Activated naive CD8-positive, alpha-beta T cell treated with anti-CD3 and anti-CD28 coated beads, Interleukin-2, amount 10 ng/mL, durations not matched to agents 7 days and 5 days (primary cell): ENCODE measurements at regions not wholly inside any gene's neighbourhood (a gene's known extent, or its start where the extent isn't known, plus 50 kb on each side); places are given as distances from the start of the nearest gene placed in this dataset.

Source experiments
- ATAC-seq: fragments of 150-1000 bp; cut with Tn5 transposase; one replicate; pipeline ENCODE4 v1.10.0; 2021; ENCODE audit warnings: low read depth, moderate library complexity
- POLR2A ChIA-PET: fragments of 350-600 bp; sonication (Branson Sonifier 250); formaldehyde crosslinking; loops from one replicate; lab custom pipeline; 2021; ENCODE audit warnings: antibody characterized with exemption; lab: Charles Lee
- DNase-seq: peaks from one replicate; pipeline ENCODE4 v3.0.0; 2021
- H3K27ac Mint-ChIP-seq: one replicate; pipeline ENCODE4 v1.8.0; 2022; ENCODE audit warnings: mild to moderate bottlenecking, mixed read lengths
- H3K27me3 Mint-ChIP-seq: one replicate; pipeline ENCODE4 v1.8.0; 2022; ENCODE audit warnings: mild to moderate bottlenecking, moderate library complexity, mixed read lengths
- H3K36me3 Mint-ChIP-seq: one replicate; pipeline ENCODE4 v1.8.0; 2021; ENCODE audit warnings: mild to moderate bottlenecking, mixed read lengths
- H3K4me1 Mint-ChIP-seq: one replicate; pipeline ENCODE4 v1.8.0; 2021; ENCODE audit warnings: mixed read lengths
- H3K4me3 Mint-ChIP-seq: one replicate; pipeline ENCODE4 v1.8.0; 2022; ENCODE audit warnings: mild to moderate bottlenecking, moderate library complexity, mixed read lengths
- H3K9me3 Mint-ChIP-seq: one replicate; pipeline ENCODE4 v1.8.0; 2021; ENCODE audit warnings: mixed read lengths

GRCh38 chr13:73499695-73500094, 440.9 kb downstream of the KLF5 start:
- H3K4me3 Mint-ChIP-seq, result no peak overlapping the region
- no peaks in the 10 kb centered on the region for H3K36me3 Mint-ChIP-seq
- H3K27me3 Mint-ChIP-seq, result no peaks in the 10 kb centered on the region
- no peaks in the 10 kb centered on the region for H3K4me1 Mint-ChIP-seq
- no peak for ATAC-seq
- DNase-seq, result no peak
- peaks cover 2% of the 10 kb centered on the region for H3K9me3 Mint-ChIP-seq
- no peak overlapping the region for H3K27ac Mint-ChIP-seq
- POLR2A ChIA-PET, result no interaction called here

DNA sequence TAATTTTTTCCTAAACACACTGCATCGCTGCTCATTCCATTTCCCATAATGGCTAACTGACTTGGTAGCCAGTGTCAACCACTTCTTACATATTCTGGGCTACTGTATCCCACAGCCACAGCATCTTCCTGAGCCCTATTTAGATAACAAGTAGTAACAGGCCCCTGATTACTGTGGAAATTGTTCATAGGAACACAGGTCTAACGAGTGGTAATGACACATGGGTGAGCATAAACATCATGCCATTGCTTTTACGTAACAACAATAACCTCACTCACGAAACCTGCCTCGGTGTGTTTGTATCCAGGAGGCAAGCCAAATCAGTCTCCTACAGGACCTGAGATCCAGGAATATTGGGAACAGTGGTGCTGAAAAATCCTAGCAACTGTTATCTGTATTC, 438.6 kb downstream of the KLF5 start:
- POLR2A ChIA-PET, result no interaction called here
- Mint-ChIP-seq H3K4me1 (peaks cover 6% of the 10 kb centered on the region), H3K27me3 (no peaks in the 10 kb centered on the region), H3K9me3 (peaks cover 2% of the 10 kb centered on the region), H3K27ac (no peak overlapping the region), H3K4me3 (no peak overlapping the region), H3K36me3 (no peaks in the 10 kb centered on the region)
- ATAC-seq, result no peak
- no peak for DNase-seq

DNA sequence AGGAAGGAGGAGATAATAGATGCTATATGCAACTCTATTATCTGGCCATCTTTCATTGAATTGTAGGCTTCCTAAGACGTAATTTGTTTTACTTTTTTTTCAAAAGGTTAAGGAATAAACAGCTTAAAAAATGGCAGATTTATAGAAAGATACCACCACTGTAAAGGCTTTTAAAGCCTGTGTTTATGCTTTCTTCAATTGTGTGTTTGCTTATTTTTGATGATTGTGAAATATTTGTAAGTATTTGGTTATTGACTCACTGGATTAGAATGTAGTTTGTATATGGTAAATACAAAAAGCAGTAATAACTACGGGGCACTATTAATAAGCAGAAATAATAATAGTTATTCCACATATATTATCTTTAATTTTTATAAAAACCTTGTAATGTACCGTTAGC, 437.9 kb downstream of the KLF5 start:
- Mint-ChIP-seq H3K36me3 (no peaks in the 10 kb centered on the region), H3K27me3 (no peaks in the 10 kb centered on the region), H3K27ac (no peak overlapping the region), H3K4me1 (peaks cover 6% of the 10 kb centered on the region), H3K9me3 (peaks cover 2% of the 10 kb centered on the region), H3K4me3 (no peak overlapping the region)
- no peak for DNase-seq
- POLR2A ChIA-PET, result no interaction called here
- ATAC-seq, result no peak

DNA sequence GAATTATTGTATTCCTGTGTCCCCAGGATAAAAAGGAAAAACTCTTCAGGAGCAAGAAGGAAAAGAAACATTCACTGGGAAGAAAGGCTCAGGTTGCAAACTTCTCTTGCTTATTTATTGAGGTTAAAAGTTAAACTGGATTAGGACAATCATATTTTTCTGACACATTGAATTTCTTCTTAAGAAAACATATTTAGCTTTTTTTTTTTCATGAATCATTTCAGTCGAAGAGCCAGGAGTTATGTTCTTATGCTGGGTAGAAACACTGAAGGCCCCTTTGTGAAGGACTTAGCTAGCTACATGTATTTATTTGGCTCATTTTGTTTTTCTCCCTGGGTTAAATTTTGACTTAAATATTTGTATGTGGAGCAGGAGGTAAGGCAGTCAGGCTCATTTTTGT, 434.0 kb downstream of the KLF5 start:
- no peaks in the 10 kb centered on the region for H3K27me3 Mint-ChIP-seq
- peaks cover 3% of the 10 kb centered on the region for H3K9me3 Mint-ChIP-seq
- POLR2A ChIA-PET, result no interaction called here
- no peak overlapping the region for H3K4me3 Mint-ChIP-seq
- H3K36me3 Mint-ChIP-seq, result no peaks in the 10 kb centered on the region
- ATAC-seq (no peak), DNase-seq (no peak)
- H3K4me1 Mint-ChIP-seq, result peaks cover 6% of the 10 kb centered on the region
- no peak overlapping the region for H3K27ac Mint-ChIP-seq

GRCh38 chr13:73482556-73482955, 423.8 kb downstream of the KLF5 start:
- DNase-seq (no peak), ATAC-seq (no peak)
- Mint-ChIP-seq H3K9me3 (peaks cover 5% of the 10 kb centered on the region), H3K4me3 (no peak overlapping the region), H3K27ac (no peak overlapping the region), H3K36me3 (no peaks in the 10 kb centered on the region), H3K27me3 (no peaks in the 10 kb centered on the region), H3K4me1 (no peaks in the 10 kb centered on the region)
- POLR2A ChIA-PET, result no interaction called here

- POLR2A ChIA-PET, result no interaction called here
These were observed 423.2 kb downstream of the KLF5 start for GRCh38 chr13:73481886-73482445.

DNA sequence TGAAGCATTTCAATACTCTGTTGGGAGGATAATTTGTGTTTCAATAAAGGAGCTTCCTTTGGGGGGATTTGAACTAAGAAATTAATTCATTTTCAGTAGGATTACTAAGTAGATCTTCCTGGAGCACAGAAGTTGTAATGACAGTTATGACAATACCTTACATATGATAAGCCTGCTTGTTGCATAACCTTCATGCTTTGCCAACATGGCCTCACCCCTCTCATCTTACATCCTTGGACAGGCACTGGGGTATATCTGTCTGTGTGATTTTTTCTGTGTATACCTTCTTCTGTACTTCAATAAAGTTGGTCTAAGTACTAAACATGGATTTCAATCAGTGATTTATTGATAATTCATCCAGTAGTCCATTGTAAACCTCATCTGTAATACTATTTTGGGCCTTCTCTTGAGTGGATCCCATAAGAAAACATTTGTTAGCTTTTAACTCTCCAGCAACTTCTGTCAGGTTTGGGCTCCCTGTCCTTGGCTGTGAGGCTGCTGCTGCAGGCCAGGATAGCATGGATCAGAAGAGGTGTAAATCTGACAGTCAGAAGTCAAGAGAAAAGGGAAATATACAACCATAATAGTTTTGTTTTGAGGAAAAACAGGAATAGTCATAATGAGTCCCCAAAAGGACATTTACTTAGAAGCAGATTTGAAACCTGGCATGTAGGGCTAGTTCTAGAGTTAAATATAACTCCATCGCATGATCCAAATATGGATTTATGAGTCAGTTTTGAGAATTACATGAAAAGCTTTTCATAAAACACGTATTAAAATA, 422.2 kb downstream of the KLF5 start:
- DNase-seq, result no peak

More at GRCh38 chr13:73481886-73482445, 423.2 kb downstream of the KLF5 start:
- DNase-seq, result no peak
- Mint-ChIP-seq H3K4me1 (no peaks in the 10 kb centered on the region), H3K36me3 (no peaks in the 10 kb centered on the region), H3K27me3 (no peaks in the 10 kb centered on the region), H3K27ac (no peak overlapping the region), H3K4me3 (no peak overlapping the region), H3K9me3 (peaks cover 5% of the 10 kb centered on the region)
- ATAC-seq, result no peak

DNA sequence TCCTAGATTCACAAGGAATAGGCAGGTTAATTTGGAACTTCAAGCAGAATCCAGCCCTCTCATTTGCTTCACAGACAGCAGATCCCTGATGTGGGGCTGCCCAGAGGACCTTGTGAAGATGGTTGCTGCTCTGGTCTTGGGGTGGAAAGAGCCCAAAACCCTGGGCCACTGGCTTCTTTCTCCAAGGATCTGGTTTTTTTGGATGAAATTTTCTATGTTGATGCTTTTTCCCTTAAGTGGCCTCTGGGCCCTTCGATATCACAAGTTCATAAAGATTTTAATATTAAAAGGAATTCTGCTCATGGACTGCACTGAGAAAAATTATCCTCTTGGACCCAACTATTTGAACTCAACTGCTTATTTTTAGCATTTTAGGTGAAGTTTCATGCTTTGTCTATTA, 421.1 kb downstream of the KLF5 start:
- POLR2A ChIA-PET, result no interaction called here
- ATAC-seq, result no peak
- H3K36me3 Mint-ChIP-seq, result no peaks in the 10 kb centered on the region

More for the DNA sequence above, 422.2 kb downstream of the KLF5 start:
- Mint-ChIP-seq H3K36me3 (no peaks in the 10 kb centered on the region), H3K4me1 (no peaks in the 10 kb centered on the region), H3K4me3 (no peak overlapping the region), H3K27me3 (no peaks in the 10 kb centered on the region), H3K9me3 (no peaks in the 10 kb centered on the region), H3K27ac (no peak overlapping the region)
- POLR2A ChIA-PET, result no interaction called here
- ATAC-seq, result no peak

GRCh38 chr13:73479351-73479750, 420.5 kb downstream of the KLF5 start:
- POLR2A ChIA-PET, result no interaction called here
- Mint-ChIP-seq H3K9me3 (no peaks in the 10 kb centered on the region), H3K4me1 (no peaks in the 10 kb centered on the region), H3K36me3 (no peaks in the 10 kb centered on the region), H3K27ac (no peak overlapping the region), H3K27me3 (no peaks in the 10 kb centered on the region), H3K4me3 (no peak overlapping the region)
- DNase-seq (no peak), ATAC-seq (no peak)

More for the DNA sequence above, 421.1 kb downstream of the KLF5 start:
- no peak overlapping the region for H3K4me3 Mint-ChIP-seq
- no peak for DNase-seq
- H3K9me3 Mint-ChIP-seq, result no peaks in the 10 kb centered on the region
- H3K27ac Mint-ChIP-seq, result no peak overlapping the region
- no peaks in the 10 kb centered on the region for H3K4me1 Mint-ChIP-seq
- no peaks in the 10 kb centered on the region for H3K27me3 Mint-ChIP-seq

DNA sequence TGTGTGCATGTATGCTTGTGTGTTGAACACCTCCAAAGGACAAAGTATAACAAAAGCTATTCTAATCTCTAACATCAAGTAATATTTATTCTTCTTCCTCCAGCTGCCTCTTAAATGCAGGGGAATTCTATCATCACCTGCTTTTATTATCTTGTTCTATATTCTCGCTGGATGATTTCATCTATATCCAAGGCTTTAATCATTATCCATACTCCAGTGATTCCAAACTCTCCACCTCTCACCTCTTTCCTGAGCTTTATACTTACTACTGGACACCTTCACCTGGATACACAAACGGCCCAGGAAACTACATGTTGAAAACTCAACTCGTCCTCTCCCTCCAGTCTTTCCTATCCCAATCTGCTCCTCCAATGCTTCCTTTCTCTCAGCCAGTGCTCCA, 418.6 kb downstream of the KLF5 start:
- Mint-ChIP-seq H3K27ac (no peak overlapping the region), H3K9me3 (no peaks in the 10 kb centered on the region), H3K4me1 (no peaks in the 10 kb centered on the region), H3K4me3 (no peak overlapping the region), H3K36me3 (no peaks in the 10 kb centered on the region), H3K27me3 (no peaks in the 10 kb centered on the region)
- POLR2A ChIA-PET, result no interaction called here
- ATAC-seq (no peak), DNase-seq (no peak)

- peaks cover 1% of the 10 kb centered on the region for H3K4me1 Mint-ChIP-seq
- H3K4me3 Mint-ChIP-seq, result no peak overlapping the region
- peaks cover 5% of the 10 kb centered on the region for H3K9me3 Mint-ChIP-seq
- H3K27me3 Mint-ChIP-seq, result no peaks in the 10 kb centered on the region
- POLR2A ChIA-PET, result no interaction called here
- no peak overlapping the region for H3K27ac Mint-ChIP-seq
- DNase-seq, result no peak
- ATAC-seq, result no peak
- no peaks in the 10 kb centered on the region for H3K36me3 Mint-ChIP-seq
These were observed 414.2 kb downstream of the KLF5 start for GRCh38 chr13:73473016-73473415.

GRCh38 chr13:73467125-73467524, 408.3 kb downstream of the KLF5 start:
- Mint-ChIP-seq H3K4me1 (peaks cover 1% of the 10 kb centered on the region), H3K9me3 (peaks cover 5% of the 10 kb centered on the region), H3K27ac (no peak overlapping the region), H3K4me3 (no peak overlapping the region), H3K27me3 (peaks cover 5% of the 10 kb centered on the region), H3K36me3 (no peaks in the 10 kb centered on the region)
- ATAC-seq (no peak), DNase-seq (no peak)
- POLR2A ChIA-PET, result no interaction called here

GRCh38 chr13:73466561-73466960, 407.8 kb downstream of the KLF5 start:
- Mint-ChIP-seq H3K4me1 (peaks cover 1% of the 10 kb centered on the region), H3K9me3 (peaks cover 5% of the 10 kb centered on the region), H3K27ac (no peak overlapping the region), H3K4me3 (no peak overlapping the region), H3K36me3 (peaks cover under 1% of the 10 kb centered on the region), H3K27me3 (peaks cover 5% of the 10 kb centered on the region)
- POLR2A ChIA-PET, result no interaction called here
- ATAC-seq (no peak), DNase-seq (no peak)

DNA sequence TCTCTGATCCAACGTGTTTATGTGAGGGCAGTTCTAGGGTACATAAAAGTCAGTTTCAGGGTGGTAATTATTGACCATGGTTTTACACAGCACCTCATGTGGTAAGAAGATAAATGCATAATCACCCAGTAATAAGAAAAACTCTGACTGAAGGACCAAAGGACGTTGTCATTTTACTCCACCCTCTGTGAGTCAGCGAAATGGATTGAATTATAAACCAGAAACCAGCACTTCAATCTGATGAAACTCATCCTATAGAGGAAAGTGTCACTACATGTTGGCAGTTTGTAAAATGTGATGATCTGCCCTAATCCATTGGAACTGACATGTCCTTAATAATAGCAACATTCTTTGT, 406.8 kb downstream of the KLF5 start:
- DNase-seq (no peak), ATAC-seq (no peak)
- H3K27ac Mint-ChIP-seq, result no peak overlapping the region
- peaks cover 3% of the 10 kb centered on the region for H3K36me3 Mint-ChIP-seq
- H3K9me3 Mint-ChIP-seq, result peaks cover 2% of the 10 kb centered on the region
- POLR2A ChIA-PET, result no interaction called here
- no peak overlapping the region for H3K4me3 Mint-ChIP-seq
- H3K27me3 Mint-ChIP-seq, result peaks cover 7% of the 10 kb centered on the region
- H3K4me1 Mint-ChIP-seq, result no peaks in the 10 kb centered on the region
